T1000 (cell line): ENCODE measurements at regions not wholly inside any gene's neighbourhood (a gene's known extent, or its start where the extent isn't known, plus 50 kb on each side); places are given as distances from the start of the nearest gene placed in this dataset.
"Not testable (repeated sequence)": the region's sequence is repeated elsewhere in the genome, so short reads cannot be mapped to it uniquely, and the experiment has no call there.

ENCODE experiments used
- DNase-seq: peaks from one replicate; lab custom pipeline; 2025; ENCODE audit warnings: mixed read lengths; lab: John Stamatoyannopoulos, UW

DNA sequence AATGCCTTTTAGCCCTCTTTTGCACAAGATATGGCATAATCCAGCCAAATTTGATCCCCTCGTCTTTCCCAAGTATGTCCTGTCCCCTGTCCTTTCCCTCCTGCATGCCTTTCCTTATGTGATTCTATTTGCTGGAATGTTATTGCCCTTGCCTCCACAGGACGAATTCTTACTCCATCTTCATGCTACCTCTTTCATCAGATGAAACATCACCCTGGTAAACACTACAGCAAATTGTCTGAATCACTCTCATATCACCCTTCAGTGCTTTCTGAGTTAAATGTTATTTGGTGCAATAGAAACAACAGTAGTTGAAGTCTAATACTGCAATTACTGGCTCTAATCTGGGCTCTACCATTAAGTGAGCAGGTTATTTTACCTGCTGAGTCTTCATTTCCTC lies 52.2 kb upstream of the FAT1 start:
- no peak for DNase-seq

DNA sequence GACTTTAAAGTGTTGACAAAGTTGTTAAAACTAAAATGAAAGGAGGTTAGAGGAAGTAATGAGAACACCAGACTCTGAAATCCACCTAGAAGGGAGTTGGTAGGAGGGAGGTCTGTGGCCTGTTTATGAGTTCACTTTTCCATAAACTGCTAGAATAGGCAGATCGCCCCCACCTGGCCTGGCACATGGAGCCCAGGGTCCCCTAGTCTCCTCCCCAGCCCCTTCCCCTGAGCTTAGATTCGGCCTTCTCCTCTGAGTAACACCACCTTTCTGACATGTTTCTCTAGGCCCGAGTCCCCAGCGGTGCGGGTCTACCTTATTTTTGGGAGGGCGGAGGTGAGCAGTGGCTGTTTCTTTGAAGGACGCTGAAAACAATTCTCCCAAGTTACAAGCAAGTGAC lies 54.5 kb upstream of the FAT1 start:
- DNase-seq = no peak

DNA sequence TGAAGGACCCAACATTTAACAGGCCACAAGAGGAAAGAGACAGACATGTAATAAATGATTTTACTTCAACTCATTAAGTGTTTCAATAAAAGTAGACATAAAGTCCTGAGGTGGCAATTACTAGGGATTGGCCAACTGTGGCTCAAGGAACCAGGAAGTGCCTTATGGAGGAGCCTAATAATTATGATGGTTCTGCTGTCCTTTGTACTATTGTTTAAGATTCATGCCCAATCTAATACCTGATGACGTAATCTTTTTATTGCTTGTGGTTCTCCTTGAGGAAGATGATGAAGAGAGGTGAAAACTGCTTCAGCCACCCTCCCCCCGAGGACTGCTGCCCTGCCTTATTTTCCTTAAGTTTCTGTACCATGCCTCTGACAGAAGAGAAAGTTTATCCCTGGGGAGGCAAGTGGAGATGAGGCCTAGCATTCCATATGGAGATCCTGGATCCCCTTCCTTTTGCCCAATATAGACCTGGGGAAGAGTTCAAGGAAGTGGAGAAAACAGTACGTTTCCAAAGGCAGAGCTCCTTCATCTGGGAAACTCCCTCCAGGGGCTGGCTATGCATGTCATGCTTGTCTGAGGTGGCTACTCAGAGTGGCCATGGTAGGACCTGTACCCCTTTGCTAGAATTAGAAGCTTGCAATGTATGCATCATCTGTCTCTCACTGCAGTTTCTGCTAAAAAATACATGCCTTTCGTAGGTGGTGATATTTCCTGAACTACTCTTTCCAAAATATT lies 56.8 kb upstream of the FAT1 start:
- DNase-seq = no peak

DNA sequence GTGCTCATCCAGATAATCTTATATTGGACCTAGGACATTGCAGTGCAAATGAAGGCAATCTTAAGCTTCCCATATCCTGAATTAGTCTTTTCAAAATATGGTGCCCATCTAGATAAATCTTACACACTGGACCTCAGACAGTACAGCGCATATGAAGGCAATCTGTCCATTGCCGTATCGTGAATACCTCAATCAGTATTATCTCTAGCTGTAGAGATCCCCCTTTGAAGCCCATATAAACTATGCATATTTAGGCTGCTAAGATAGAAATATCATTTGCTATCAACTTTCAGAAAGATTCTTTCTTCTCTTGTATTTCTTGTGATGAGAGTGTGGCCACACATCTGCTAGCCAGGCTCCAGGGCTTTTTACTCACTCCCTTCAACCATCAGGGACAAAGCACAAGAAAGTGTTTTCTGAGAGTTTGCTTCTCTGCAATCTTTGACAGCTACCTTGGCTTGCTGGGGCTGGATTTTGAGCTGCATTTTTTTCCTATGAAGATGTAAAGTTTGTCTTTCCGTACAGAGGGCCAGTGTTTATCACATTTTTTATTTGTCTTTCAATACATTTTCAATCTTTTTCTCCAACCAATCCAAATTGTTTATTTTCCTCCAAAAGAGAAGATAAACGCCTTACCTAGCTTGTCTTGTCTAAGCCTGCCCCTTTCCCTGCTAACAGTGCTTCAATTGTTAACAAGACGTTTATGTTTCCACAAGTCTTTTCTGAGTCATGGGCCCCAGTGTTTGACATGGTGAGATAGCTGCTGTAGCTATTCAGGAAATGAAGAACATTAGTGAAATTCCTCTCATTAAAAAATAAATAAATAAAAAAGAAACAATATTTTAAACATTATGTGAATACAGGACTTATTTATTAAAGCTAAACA lies 57.6 kb upstream of the FAT1 start:
- DNase-seq = no peak

DNA sequence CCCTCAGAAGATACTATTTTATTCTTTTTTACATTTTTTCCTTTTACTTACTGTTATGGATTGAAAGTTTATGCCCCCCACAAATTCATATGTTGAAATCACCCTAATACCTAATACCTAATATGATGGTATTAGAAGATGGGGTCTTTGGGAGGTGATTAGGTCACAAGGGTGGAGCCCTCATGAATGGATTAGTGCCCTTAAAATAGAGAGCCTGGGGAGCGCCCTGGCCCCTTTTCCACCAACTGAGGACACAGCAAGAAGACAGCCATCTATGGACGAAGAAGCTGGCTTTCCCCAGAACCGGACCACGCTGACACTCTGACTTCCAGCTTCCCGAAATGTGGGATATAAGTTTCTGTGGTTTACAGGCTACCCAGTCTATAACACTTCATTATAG lies 58.6 kb upstream of the FAT1 start:
- no peak for DNase-seq

DNA sequence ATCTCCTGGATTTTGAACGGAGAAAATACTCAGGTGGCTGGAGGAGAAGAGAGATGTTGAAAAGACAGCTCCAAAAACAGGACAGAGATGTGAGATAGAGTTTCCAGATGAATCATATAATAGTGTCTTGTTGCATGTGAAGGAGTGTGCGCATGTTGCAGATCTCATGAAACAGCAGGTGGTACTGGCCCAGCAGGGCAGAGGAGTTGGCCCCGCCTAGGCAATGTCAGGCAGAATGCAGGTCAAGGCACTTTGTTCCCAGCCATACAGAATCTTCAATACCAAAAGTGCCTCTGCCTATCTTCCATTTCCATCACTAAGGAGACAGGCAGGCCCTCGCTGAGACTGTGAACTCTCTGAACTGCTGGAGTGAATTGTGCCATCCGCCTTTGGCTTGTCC lies 63.9 kb upstream of the FAT1 start:
- DNase-seq = no peak

DNA sequence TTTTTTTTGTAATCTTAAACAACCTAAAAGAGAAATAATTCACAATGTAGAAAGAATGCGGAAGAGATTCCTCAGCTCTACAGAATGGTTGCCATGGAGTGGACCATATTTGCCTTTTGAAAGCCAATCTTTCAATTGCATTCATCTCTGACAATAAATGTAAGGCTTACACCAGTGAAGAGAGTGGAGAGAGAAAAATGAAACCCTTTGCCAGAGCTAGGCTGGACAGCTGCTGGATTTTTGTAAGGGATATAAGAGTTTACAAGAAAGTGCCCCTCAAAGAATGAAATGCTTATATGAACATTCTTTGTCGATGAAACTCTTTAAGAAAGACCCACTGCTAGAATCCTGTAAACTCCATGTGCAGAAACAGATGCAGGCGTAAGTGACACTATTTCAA lies 66.0 kb upstream of the FAT1 start:
- DNase-seq = no peak

DNA sequence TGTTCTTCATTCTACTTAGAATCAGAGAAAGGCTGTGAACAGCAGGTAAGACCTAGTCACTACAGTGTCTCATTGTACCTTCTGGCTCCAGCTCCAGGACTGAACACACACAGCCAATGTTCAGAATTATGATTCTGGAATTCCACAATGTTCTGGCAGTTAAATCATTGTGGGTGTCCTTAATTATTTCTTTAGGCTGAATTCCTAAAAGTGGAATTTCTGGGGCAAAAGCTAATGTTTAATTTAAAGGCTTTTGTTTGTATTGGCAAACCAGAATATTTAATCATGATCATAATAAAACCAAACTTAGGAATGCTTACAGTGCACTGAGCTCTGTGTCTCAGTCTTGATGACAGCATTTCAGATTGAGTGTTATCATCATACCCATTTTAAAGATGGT lies 67.0 kb upstream of the FAT1 start:
- DNase-seq = no peak

DNA sequence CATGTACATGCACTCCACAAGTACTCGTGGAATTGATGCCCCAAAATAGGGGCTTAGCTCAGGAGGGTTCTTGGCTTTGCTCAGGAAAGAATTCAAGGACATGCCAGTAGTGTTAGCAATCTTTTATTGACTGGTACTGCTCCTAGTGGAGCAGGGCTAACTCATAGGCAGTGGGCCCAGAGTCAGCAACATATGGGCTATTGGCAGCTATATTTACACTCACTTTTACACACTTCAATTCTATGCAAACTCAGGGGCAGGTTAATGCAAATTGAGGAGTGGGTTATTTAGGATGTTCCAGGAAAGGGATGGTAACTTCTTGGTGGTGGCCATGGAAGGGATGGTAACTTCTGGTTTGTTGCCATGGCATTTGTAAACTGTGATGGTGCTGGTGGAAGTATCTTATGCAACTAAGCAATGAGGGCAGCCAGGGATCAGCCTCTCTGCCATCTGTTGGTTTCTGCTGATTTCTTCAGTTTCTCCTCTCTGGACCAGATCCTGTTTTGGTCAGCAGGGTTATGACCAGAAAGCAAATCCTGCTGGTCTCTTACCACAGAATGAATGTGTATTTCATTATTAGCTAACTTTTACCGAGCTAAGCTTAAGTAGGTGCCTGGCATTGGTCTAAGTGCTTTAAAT lies 69.2 kb upstream of the FAT1 start:
- no peak for DNase-seq

DNA sequence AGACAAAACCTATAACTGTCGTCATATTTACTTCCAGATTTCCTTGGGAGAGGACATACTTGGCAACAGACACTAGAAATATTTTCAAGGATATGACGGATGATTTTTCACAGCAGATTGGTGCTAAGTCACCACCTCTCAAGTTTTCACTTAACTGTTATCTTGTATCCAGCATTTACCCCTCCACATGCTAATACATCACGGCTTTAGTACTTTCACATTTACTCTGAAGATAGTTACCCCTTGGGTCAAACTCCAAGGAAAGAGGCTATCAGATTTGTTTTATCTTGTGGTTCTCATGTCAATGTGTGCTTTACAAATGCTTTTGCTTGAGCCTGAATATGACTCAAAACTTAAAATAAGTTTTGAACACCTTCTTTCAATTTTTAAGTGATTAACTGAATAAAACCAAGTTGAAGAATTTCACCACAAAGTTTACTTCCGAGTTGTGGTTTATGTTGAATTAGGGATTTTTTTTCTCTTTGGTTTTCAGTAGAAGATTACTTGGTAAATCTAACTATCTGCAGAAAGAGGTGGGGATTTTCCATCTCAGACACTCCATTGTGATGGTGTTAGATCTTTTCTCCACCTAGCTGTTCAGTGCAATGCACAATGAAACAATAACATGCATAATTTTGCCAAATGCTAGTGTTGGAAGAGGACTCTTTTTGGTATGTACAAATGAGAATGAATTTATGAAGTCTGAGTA lies 75.4 kb upstream of the FAT1 start:
- no peak for DNase-seq

DNA sequence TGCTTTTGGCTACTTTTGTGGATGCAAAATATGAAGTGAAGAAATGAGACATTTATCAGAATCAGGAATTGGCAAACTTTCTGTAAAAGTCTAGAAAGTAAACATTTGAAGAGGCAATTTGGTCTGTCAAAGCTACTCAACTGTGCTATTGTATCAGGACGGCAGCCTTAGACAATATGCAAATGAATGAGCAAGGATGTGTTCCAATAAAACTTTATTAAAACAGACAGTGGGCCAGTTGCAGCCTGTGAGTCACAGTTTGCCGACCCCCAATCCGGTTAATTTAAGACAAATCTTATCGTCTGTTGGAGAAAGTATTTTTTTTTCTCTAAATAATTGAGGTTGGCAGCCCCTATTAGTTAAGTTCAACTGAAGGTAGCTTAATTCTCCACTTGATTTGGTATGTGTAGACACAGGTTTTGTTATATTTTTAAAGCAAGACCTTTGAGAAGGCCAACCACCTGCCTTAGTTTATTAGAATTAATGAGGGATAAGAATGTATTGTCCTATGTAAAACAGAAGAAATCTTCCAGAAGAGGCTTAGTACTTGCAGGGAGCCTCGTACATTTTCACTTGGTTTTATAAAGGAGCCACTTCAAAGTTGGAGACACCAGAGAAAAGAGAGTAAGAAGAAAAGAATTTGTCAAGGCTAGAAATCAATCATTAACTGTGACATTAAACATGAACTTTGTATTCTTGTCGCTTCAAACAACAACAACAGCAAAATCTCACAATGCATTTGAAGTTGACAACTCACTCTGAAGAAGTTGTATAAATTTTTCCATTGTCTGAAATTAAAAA lies 81.6 kb upstream of the FAT1 start:
- no peak for DNase-seq

DNA sequence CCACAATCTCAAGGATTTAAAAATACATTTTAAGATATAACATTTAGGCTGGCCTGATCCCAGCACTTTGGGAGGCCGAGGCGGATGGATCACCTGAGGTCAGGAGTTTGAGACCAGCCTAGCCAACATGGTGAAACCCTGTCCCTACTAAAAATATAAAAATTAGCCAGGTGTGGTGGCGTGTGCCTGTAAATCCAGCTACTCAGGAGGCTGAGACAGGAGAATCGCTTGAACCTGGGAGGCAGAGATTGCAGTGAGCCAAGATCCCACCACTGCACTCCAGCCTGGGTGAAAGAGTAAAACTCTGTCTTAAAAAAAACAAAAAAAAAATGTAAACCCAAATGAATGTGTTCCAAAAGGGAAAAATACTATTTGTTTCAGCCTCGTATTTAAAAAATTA lies 82.3 kb upstream of the FAT1 start:
- not testable (repeated sequence) for DNase-seq

DNA sequence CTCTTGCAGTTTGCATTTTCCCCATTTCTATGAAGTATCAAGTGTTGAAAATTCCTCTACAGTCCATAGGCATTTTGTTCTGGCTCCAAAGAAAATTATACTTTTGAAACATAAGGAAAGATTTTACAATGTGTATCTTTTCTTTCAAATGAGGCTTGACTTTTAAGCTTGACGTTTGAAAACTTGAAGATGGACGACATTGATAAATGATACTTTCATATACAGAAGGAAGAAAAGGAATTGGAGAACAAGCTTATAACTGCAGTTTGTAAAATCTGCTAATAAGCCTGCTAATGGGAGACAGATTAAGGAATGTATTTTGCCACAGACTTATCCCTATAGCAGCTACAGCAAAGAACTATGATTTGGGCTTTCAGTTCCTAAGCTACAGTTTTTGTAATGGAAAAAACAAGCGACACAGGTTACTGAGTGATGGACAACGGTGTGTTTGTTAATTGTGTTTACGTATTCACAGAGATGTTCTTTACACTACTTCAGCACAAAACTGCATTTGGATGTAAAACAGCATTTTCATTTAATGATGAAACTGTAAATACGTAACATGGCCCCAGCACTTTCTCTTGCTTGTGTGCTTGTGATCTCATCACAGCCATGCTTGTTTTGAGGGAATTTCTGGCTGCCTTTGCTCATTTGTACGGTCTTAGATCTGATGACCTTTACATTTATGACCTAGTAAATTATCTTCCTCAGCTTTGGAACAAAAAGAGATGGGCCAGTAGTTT lies 83.2 kb upstream of the FAT1 start:
- DNase-seq = no peak

DNA sequence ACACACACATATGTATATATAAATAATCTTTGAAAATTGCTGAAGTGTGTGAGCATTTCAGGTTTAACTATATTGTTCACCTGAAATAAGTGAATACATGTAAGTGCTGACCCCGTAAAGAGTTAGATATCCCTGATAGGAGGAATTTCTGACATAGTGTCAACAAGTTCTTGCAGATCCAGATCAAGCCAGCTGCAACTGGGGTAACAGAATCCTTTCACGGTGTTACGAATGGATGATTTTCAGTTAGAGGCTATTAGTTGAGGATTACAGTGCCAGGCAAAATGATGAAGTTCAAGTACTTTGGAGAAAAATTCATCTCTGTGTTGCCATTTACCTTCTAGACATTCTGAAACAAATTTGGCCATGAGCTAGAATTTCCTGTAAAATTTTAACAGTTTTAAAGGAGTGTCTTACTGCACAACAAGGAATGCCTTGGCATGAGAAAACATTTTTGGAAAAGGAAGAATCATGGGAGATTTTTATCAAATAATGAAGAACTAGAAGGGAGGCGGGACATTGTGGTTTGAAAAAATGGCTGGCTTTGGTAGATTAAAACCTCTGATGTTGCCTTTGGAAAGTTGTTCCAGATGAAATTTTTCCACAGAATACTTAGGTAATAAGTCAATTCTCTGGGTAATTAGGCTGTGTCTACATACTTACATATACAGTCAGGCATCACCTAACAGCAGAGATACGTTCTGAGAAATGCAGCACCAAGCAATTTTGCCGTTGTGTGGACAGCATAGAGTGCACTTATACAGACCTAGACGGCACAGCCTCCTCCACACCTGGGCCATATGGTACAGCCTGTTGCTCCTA lies 84.4 kb upstream of the FAT1 start:
- DNase-seq = no peak

DNA sequence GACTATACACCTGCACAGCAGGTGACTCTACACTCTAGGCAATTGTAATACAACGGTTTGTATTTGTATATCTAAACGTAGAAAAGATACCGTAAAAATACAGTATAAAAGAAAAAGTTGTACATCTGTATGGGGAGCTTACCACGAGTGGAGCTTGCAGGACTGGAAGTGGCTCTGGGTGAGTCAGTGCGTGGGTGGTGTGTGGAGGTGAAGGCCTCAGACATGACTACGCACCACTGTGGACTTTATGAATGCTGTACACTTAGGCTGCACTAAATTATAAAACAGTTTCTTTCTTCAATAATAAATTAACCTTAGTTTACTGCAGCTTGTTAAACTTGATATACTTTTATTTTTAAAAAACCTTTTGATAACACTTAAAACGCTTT lies 85.0 kb upstream of the FAT1 start:
- no peak for DNase-seq

DNA sequence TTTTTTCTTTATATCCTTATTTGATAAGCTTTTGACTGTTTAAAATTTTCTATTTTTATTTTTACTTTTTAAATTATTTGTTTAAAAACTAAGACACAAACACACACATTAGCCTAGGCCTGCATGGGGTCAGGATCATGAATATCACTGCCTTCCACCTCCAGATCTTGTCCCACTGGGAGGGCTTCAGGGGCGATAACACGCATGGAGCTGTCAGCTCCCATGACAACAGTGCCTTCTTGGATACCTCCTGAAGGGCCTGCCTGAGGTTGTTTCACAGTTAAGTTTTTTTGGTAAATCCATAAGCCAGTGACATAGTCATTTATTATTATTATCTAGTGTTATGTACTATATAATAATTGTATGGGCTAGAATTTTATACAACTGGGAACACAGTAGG lies 85.4 kb upstream of the FAT1 start:
- DNase-seq = no peak

DNA sequence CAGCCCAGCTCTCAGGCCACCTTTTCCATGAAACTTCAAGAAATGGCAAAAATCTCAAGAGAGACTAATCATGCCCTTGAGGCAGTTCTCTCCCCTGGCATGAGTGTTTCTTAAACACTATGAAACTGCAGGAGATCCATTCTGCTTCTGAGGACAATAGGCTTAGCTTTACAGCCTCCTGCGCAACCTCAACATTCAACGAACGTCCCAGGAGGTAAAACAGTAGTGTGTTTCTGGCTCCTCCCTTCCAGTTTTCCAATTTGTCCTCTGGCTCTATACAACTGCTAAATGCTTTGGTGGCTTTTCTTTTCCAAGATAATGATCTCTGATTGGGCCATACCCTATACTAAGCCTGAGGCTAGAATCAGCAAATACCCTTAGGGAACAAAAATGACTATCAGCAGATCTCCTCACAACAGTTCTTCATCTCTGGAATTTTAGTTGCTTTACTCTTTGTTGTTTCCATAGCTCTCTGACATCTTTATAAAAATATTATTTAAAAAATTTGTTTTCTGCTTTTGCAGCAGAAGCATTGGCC lies 87.0 kb upstream of the FAT1 start:
- DNase-seq = no peak

DNA sequence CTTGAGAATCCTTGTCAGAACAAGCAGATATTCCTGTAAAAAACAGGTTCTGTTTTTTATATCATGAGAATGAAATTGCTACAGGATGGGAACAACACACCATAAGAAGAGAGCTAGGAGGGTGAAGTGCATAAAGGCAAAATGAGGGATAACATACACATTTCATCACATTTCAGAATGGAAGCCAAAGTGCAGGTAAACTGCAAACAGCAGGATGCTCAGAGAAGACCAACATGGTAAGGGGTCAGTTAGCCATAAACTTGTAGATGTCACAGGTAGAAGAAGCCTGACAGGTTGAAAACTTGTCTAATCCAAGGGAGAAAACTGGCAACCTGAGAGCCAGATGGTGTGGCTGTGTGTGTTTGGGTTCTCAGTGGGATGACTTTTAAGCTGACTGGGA lies 88.9 kb upstream of the FAT1 start:
- DNase-seq = no peak

DNA sequence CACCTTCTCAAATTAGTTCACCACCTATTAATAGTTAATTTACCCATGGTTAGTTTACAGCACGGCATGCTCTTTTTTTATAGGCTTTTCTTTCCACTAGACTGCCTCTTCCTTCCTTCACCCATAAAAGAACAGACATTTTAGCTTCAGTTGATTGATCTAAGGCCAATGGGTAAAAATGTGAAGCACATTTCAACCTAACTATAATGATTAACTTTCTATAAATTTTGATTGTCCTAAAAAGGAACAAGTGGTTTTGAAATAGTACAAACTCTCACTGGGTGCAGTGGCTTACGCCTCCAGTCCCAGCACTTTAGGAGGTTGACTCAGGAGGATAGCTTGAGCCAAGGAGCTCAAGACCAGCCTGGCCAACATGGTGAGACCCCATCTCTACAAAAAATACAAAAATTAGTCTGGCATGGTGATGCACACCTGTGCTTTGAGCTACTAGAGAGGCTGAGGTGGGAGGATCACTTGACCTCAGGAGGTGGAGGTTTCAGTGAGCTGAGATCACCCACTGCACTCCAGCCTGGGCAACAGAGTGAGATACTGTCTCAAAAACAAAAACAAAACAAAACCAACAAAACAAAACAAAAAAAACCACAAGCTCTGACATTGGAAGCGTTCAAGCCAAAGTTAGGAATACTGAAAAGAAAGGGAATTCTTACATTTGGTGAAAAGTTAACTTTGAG lies 89.9 kb upstream of the FAT1 start:
- no peak for DNase-seq
